ENCODE measurements at regions not wholly inside any gene's neighbourhood (a gene's known extent, or its start where the extent isn't known, plus 50 kb on each side); places are given as distances from the start of the nearest gene placed in this dataset.
"Not testable (repeated sequence)": the region's sequence is repeated elsewhere in the genome, so short reads cannot be mapped to it uniquely, and the experiment has no call there.

GRCh38 chr17:30584810-30585209 lies 107.6 kb downstream of the GOSR1 start:
- TF ChIP-seq CTCF (conservative IDR thresholded peaks at IDR 0.05) = no peak
- H3K27ac ChIP-seq = no peak overlapping the region

- H3K27ac ChIP-seq = no peak overlapping the region
- TF ChIP-seq CTCF (conservative IDR thresholded peaks at IDR 0.05) = no peak
Observed at GRCh38 chr17:30580916-30581315, 103.7 kb downstream of the GOSR1 start.

- TF ChIP-seq CTCF (conservative IDR thresholded peaks at IDR 0.05) = no peak
Observed at GRCh38 chr17:30579610-30580315, 102.6 kb downstream of the GOSR1 start.

GRCh38 chr17:30578015-30578717 lies 101.0 kb downstream of the GOSR1 start:
- not testable (repeated sequence) for H3K27ac ChIP-seq

More at GRCh38 chr17:30579610-30580315, 102.6 kb downstream of the GOSR1 start:
- H3K27ac ChIP-seq = no peak overlapping the region
